Trophoblast cell (in vitro differentiated cells and primary cell): ENCODE measurements at regions not wholly inside any gene's neighbourhood (a gene's known extent, or its start where the extent isn't known, plus 50 kb on each side); places are given as distances from the start of the nearest gene placed in this dataset.

Source experiments
- DNase-seq, 2 donors: peaks; one replicate each; pipeline ENCODE4 v3.0.0-alpha.2; 2016
- H2AFZ ChIP-seq: 2 replicates; pipeline ENCODE4 v1.6.1; 2013; ENCODE audit warnings: low read length, moderate library complexity, mild to moderate bottlenecking; ENCODE audit not compliant: insufficient read depth, poor library complexity
- H2AK5ac ChIP-seq: 2 replicates; pipeline ENCODE4 v1.6.1; 2013; ENCODE audit warnings: mild to moderate bottlenecking, low read length
- H2BK120ac ChIP-seq: 2 replicates; pipeline ENCODE4 v1.6.1; 2013; ENCODE audit warnings: low read length, mild to moderate bottlenecking, moderate library complexity; ENCODE audit not compliant: insufficient read depth, poor library complexity
- H2BK12ac ChIP-seq: 2 replicates; pipeline ENCODE4 v1.6.1; 2013; ENCODE audit warnings: mild to moderate bottlenecking, low read length, moderate library complexity
- H2BK5ac ChIP-seq: 2 replicates; pipeline ENCODE4 v1.6.1; 2013; ENCODE audit warnings: low read length, low read depth, moderate library complexity, mild to moderate bottlenecking; ENCODE audit not compliant: poor library complexity
- H3K14ac ChIP-seq: 2 replicates; pipeline ENCODE4 v1.6.1; 2013; ENCODE audit warnings: mild to moderate bottlenecking, low read length
- H3K18ac ChIP-seq: 2 replicates; pipeline ENCODE4 v1.6.1; 2013; ENCODE audit warnings: mild to moderate bottlenecking, low read length
- H3K23ac ChIP-seq: 2 replicates; pipeline ENCODE4 v1.6.1; 2013; ENCODE audit warnings: low read length
- H3K27ac ChIP-seq: 2 replicates; pipeline ENCODE4 v1.5.1; 2013; ENCODE audit warnings: low read depth, mild to moderate bottlenecking, inconsistent platforms, low read length, moderate library complexity
- H3K27me3 ChIP-seq: 2 replicates; pipeline ENCODE4 v1.6.1; 2013; ENCODE audit warnings: inconsistent platforms, mild to moderate bottlenecking, low read length, moderate library complexity; ENCODE audit not compliant: insufficient read depth
- H3K36me3 ChIP-seq, 2 experiments: 1 replicate in 1 of 2; 2 replicates in 1 of 2; pipeline ENCODE4 v1.6.1; 2013; ENCODE audit warnings: low read length in 2 of 2, mild to moderate bottlenecking in 2 of 2, moderate library complexity in 1 of 2; ENCODE audit not compliant: insufficient read depth in 2 of 2, control insufficient read depth in 1 of 2
- H3K4ac ChIP-seq: 2 replicates; pipeline ENCODE4 v1.6.1; 2013; ENCODE audit warnings: low read depth, mild to moderate bottlenecking, low read length, moderate library complexity
- H3K4me1 ChIP-seq, 2 experiments: 1 replicate in 1 of 2; 2 replicates in 1 of 2; pipeline ENCODE4 v1.6.1; 2013; ENCODE audit warnings: low read length in 2 of 2, mild to moderate bottlenecking in 2 of 2, moderate library complexity in 1 of 2; ENCODE audit not compliant: insufficient read depth in 2 of 2, control insufficient read depth in 1 of 2
- H3K4me2 ChIP-seq: 2 replicates; pipeline ENCODE4 v1.6.1; 2013; ENCODE audit warnings: inconsistent platforms, mild to moderate bottlenecking, low read length, moderate library complexity
- H3K4me3 ChIP-seq: 2 replicates; pipeline ENCODE4 v1.5.1; 2013; ENCODE audit warnings: mild to moderate bottlenecking, low read depth, low read length, inconsistent platforms
- H3K79me1 ChIP-seq: one replicate; pipeline ENCODE4 v1.6.1; 2013; ENCODE audit warnings: low read length
- H3K79me2 ChIP-seq: 2 replicates; pipeline ENCODE4 v1.6.1; 2013; ENCODE audit warnings: low read length, mild to moderate bottlenecking; ENCODE audit not compliant: control insufficient read depth, insufficient read depth, poor library complexity
- H3K9ac ChIP-seq: 2 replicates; pipeline ENCODE4 v1.6.1; 2013; ENCODE audit warnings: mild to moderate bottlenecking, low read length
- H3K9me3 ChIP-seq: 2 replicates; pipeline ENCODE4 v1.6.1; 2013; ENCODE audit warnings: low read depth, mild to moderate bottlenecking, control low read depth, inconsistent platforms, low read length; ENCODE audit not compliant: insufficient read depth
- H4K12ac ChIP-seq: 2 replicates; pipeline ENCODE4 v1.6.1; 2013; ENCODE audit warnings: low read depth, mild to moderate bottlenecking, low read length, moderate library complexity
- H4K8ac ChIP-seq: 2 replicates; pipeline ENCODE4 v1.6.1; 2013; ENCODE audit warnings: low read depth, mild to moderate bottlenecking, low read length, moderate library complexity
- H4K91ac ChIP-seq: one replicate; pipeline ENCODE4 v1.6.1; 2013; ENCODE audit warnings: low read depth, mild to moderate bottlenecking, low read length, moderate library complexity
- WGBS: extraction: QIAGEN DNeasy Blood & Tissue Kit; methylation state at CpG from one replicate; pipeline ENCODE4 v1.1.7; 2013; ENCODE audit warnings: missing lambda C conversion rate; ENCODE audit not compliant: insufficient read length, insufficient coverage; ENCODE audit errors: extremely low coverage; 5-methylcytosine and 5-hydroxymethylcytosine counted together

GRCh38 chr10:126798649-126799048, 106.6 kb upstream of the DOCK1 start:
- no peak overlapping the region for H2AK5ac ChIP-seq

GRCh38 chr10:126803394-126803793, 101.8 kb upstream of the DOCK1 start:
- Histone ChIP-seq H3K23ac (no peak overlapping the region), H3K4me3 (no peak overlapping the region), H3K36me3 (no peaks in the 10 kb centered on the region), H2BK12ac (peak overlapping the region; percentile 1), H2AFZ (no peak overlapping the region), H3K27ac (no peak overlapping the region), H3K79me1 (no peaks in the 10 kb centered on the region), H4K91ac (no peak overlapping the region), H3K18ac (no peak overlapping the region), H3K9ac (no peak overlapping the region), H4K8ac (no peak overlapping the region), H4K12ac (peak overlapping the region; percentile 22), H2BK5ac (no peak overlapping the region), H2BK120ac (no peak overlapping the region), H3K4me2 (no peak overlapping the region), H3K4me1 (peaks cover 2% of the 10 kb centered on the region in 2 experiments), H3K9me3 (no peaks in the 10 kb centered on the region), H3K4ac (no peak overlapping the region), H3K27me3 (no peaks in the 10 kb centered on the region), H2AK5ac (no peak overlapping the region), H3K79me2 (no peaks in the 10 kb centered on the region), H3K14ac (no peak overlapping the region)
- no peak for DNase-seq
- WGBS: no CpG with 5 or more reads among the region's 1 CpG

More at GRCh38 chr10:126798649-126799048, 106.6 kb upstream of the DOCK1 start:
- no peaks in the 10 kb centered on the region for H3K79me1 ChIP-seq
- no peak overlapping the region for H3K18ac ChIP-seq
- H3K9ac ChIP-seq: no peak overlapping the region
- no peak overlapping the region for H3K23ac ChIP-seq
- H3K9me3 ChIP-seq: peaks cover 3% of the 10 kb centered on the region
- no peak overlapping the region for H2BK120ac ChIP-seq
- no peak overlapping the region for H2AFZ ChIP-seq
- no peak overlapping the region for H2BK5ac ChIP-seq
- no peak for DNase-seq
- no peak overlapping the region for H3K27ac ChIP-seq
- no CpG with 5 or more reads among the region's 13 CpGs for WGBS
- no peak overlapping the region for H3K4me3 ChIP-seq
- no peak overlapping the region for H4K8ac ChIP-seq
- no peaks in the 10 kb centered on the region for H3K27me3 ChIP-seq
- no peak overlapping the region for H3K14ac ChIP-seq
- H4K12ac ChIP-seq: no peak overlapping the region
- no peak overlapping the region for H2BK12ac ChIP-seq
- no peak overlapping the region for H3K4ac ChIP-seq
- no peaks in the 10 kb centered on the region for H3K79me2 ChIP-seq
- no peaks in the 10 kb centered on the region for H3K36me3 ChIP-seq
- peaks cover 2% of the 10 kb centered on the region in 2 experiments for H3K4me1 ChIP-seq
- H3K4me2 ChIP-seq: no peak overlapping the region
- no peak overlapping the region for H4K91ac ChIP-seq

DNA sequence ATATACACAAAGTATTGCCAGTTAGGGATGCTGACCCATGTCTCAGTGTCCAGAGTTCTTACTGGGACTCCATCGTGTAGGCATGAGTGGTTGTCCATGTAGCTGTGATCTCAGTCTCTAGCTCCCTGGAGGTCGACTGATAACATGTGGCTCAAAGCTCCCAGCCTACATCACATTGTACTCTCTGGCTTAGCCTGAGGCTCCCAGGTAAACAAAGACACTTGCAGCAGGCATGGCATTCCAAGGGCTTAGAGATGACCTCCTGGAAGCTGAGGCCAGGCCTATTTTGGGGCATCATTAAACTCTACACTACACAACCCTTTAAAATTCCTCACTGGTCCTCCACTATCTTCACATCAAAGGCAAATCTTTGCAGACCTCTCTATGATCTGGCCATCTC, 100.8 kb upstream of the DOCK1 start:
- H4K8ac ChIP-seq: no peak overlapping the region
- H3K4me3 ChIP-seq: no peak overlapping the region
- H3K27ac ChIP-seq: no peak overlapping the region
- H3K23ac ChIP-seq: no peak overlapping the region
- no peak overlapping the region for H2BK120ac ChIP-seq
- no peak overlapping the region for H4K91ac ChIP-seq
- no peaks in the 10 kb centered on the region for H3K79me1 ChIP-seq
- no peak overlapping the region for H2BK5ac ChIP-seq
- peaks cover 2% of the 10 kb centered on the region in 2 experiments for H3K4me1 ChIP-seq
- H3K14ac ChIP-seq: no peak overlapping the region
- no peak overlapping the region for H2BK12ac ChIP-seq
- no peaks in the 10 kb centered on the region for H3K9me3 ChIP-seq
- WGBS: no CpG with 5 or more reads among the region's 2 CpGs
- no peaks in the 10 kb centered on the region for H3K27me3 ChIP-seq
- H3K36me3 ChIP-seq: no peaks in the 10 kb centered on the region
- H3K9ac ChIP-seq: no peak overlapping the region
- no peak overlapping the region for H2AK5ac ChIP-seq
- no peaks in the 10 kb centered on the region for H3K79me2 ChIP-seq
- no peak overlapping the region for H3K4ac ChIP-seq
- H4K12ac ChIP-seq: no peak overlapping the region
- H3K4me2 ChIP-seq: no peak overlapping the region
- DNase-seq: no peak
- no peak overlapping the region for H2AFZ ChIP-seq
- no peak overlapping the region for H3K18ac ChIP-seq

GRCh38 chr10:126806498-126806897, 98.7 kb upstream of the DOCK1 start:
- Histone ChIP-seq H4K8ac (no peak overlapping the region), H3K23ac (no peak overlapping the region), H3K14ac (no peak overlapping the region), H3K79me2 (no peaks in the 10 kb centered on the region), H3K27ac (no peak overlapping the region), H3K79me1 (no peaks in the 10 kb centered on the region), H3K18ac (no peak overlapping the region), H3K4me3 (no peak overlapping the region), H4K91ac (no peak overlapping the region), H2BK5ac (no peak overlapping the region), H3K9me3 (no peaks in the 10 kb centered on the region), H3K36me3 (no peaks in the 10 kb centered on the region), H2AFZ (no peak overlapping the region), H2BK120ac (no peak overlapping the region), H2BK12ac (no peak overlapping the region), H4K12ac (no peak overlapping the region), H2AK5ac (no peak overlapping the region), H3K4ac (no peak overlapping the region), H3K9ac (no peak overlapping the region), H3K4me2 (no peak overlapping the region), H3K27me3 (no peaks in the 10 kb centered on the region), H3K4me1 (peaks cover 2% of the 10 kb centered on the region in 2 experiments)
- no peak for DNase-seq
- no CpG with 5 or more reads among the region's 2 CpGs for WGBS
